ENCODE measurements at regions not wholly inside any gene's neighbourhood (a gene's known extent, or its start where the extent isn't known, plus 50 kb on each side); places are given as distances from the start of the nearest gene placed in this dataset.

GRCh38 chr7:121578669-121579068 is 182.6 kb upstream of the FAM3C start:
- Histone ChIP-seq H3K36me3 (ENCODE audit: control insufficient read depth in 2 of 2, extremely low read depth in 1 of 2, insufficient read depth in 2 of 2, low read length in 2 of 2) (no peaks in the 10 kb centered on the region), H3K9me3 (replicated peaks; ENCODE audit: control insufficient read depth, insufficient read depth, low read length) (no peaks in the 10 kb centered on the region), H3K27me3 (ENCODE audit: control insufficient read depth in 2 of 2, insufficient read depth in 2 of 2, low read length in 2 of 2) (peaks cover 6 to 7% of the 10 kb centered on the region in 2 experiments), H3K79me2 (ENCODE audit: control insufficient read depth, insufficient read depth, low read length) (no peaks in the 10 kb centered on the region), H3K4me1 (ENCODE audit: control insufficient read depth, extremely low read depth, insufficient read depth, low read length) (no peaks in the 10 kb centered on the region), H2AFZ (ENCODE audit: low read depth, low read length) (no peak overlapping the region), H3K4me2 (ENCODE audit: insufficient read depth, low read length) (no peak overlapping the region), H3K27ac (ENCODE audit: insufficient read depth, low read depth, low read length) (no peak overlapping the region), H3K9me1 (replicated peaks; ENCODE audit: control insufficient read depth, extremely low read depth, insufficient read depth, low read length) (no peaks in the 10 kb centered on the region), H4K20me1 (replicated peaks; ENCODE audit: control insufficient read depth, extremely low read depth, insufficient read depth, low read length) (no peaks in the 10 kb centered on the region), H3K4me3 (replicated peaks in 1 of 3; ENCODE audit: insufficient read depth in 1 of 3, low read depth in 1 of 3, low read length in 3 of 3) (no peak overlapping the region), H3K9ac (replicated peaks; ENCODE audit: extremely low read depth, insufficient read depth, low read length) (no peak overlapping the region)
- dilution Hi-C loops (cut with MboI; ENCODE audit: extremely low pct_ligation_motif_present, low sequenced_read_pairs) (no loop called here), intact Hi-C loops (cut with micrococcal nuclease) (no loop called here)
- ChIA-PET CTCF (interaction anchor here (1.0 to 1.5 kb wide), 2 partner anchors 17 to 416 kb away, joined by 3 to 4 read pairs; no protein-coding TSS in a partner anchor), POLR2A (no interaction called here)
- no peak for FAIRE-seq
- no peak for TF ChIP-seq EZH2 (IDR thresholded peaks at IDR 0.05; ENCODE audit: borderline replicate concordance, low read depth, low read length, severe bottlenecking)
- BruUV-seq (replicated peaks) = no TSS peak
- no peak for DNase-seq (ENCODE audit: low read depth, low spot score)

- H3K9ac ChIP-seq (replicated peaks; ENCODE audit: extremely low read depth, insufficient read depth, low read length) = no peak overlapping the region
- DNase-seq (ENCODE audit: low read depth, low spot score) (no peak), FAIRE-seq (no peak)
- POLR2A ChIA-PET = no interaction called here
- BruUV-seq (replicated peaks) = no TSS peak
- H3K27ac ChIP-seq (ENCODE audit: insufficient read depth, low read depth, low read length) = no peak overlapping the region
- CTCF ChIA-PET = interaction anchor here (1.1 kb wide), 1 partner anchor 15 kb away, joined by 3 read pairs; no protein-coding TSS in a partner anchor
- no peaks in the 10 kb centered on the region for H3K36me3 ChIP-seq (ENCODE audit: control insufficient read depth in 2 of 2, extremely low read depth in 1 of 2, insufficient read depth in 2 of 2, low read length in 2 of 2)
- no peaks in the 10 kb centered on the region for H3K4me1 ChIP-seq (ENCODE audit: control insufficient read depth, extremely low read depth, insufficient read depth, low read length)
- TF ChIP-seq GATA2 (IDR thresholded peaks at IDR 0.05; ENCODE audit: insufficient read depth, insufficient read length, low read depth, low read length) = no peak
- no peaks in the 10 kb centered on the region for H3K79me2 ChIP-seq (ENCODE audit: control insufficient read depth, insufficient read depth, low read length)
- intact Hi-C loops (cut with micrococcal nuclease) (no loop called here), dilution Hi-C loops (cut with MboI; ENCODE audit: extremely low pct_ligation_motif_present, low sequenced_read_pairs) (no loop called here)
- H3K9me3 ChIP-seq (replicated peaks; ENCODE audit: control insufficient read depth, insufficient read depth, low read length) = no peaks in the 10 kb centered on the region
- no peaks in the 10 kb centered on the region for H4K20me1 ChIP-seq (replicated peaks; ENCODE audit: control insufficient read depth, extremely low read depth, insufficient read depth, low read length)
- H3K27me3 ChIP-seq (ENCODE audit: control insufficient read depth in 2 of 2, insufficient read depth in 2 of 2, low read length in 2 of 2) = peaks cover 5 to 6% of the 10 kb centered on the region in 2 experiments
- no peak overlapping the region for H3K4me2 ChIP-seq (ENCODE audit: insufficient read depth, low read length)
- H2AFZ ChIP-seq (ENCODE audit: low read depth, low read length) = no peak overlapping the region
- H3K4me3 ChIP-seq (replicated peaks in 1 of 3; ENCODE audit: insufficient read depth in 1 of 3, low read depth in 1 of 3, low read length in 3 of 3) = no peak overlapping the region
- H3K9me1 ChIP-seq (replicated peaks; ENCODE audit: control insufficient read depth, extremely low read depth, insufficient read depth, low read length) = no peaks in the 10 kb centered on the region
These were observed 180.2 kb upstream of the FAM3C start for GRCh38 chr7:121576148-121576917.
